ENCODE measurements at regions not wholly inside any gene's neighbourhood (a gene's known extent, or its start where the extent isn't known, plus 50 kb on each side); places are given as distances from the start of the nearest gene placed in this dataset.

GRCh38 chr5:10874541-10874940, 113.5 kb upstream of the DAP start (continued):
- TF ChIP-seq, protein P1, sequence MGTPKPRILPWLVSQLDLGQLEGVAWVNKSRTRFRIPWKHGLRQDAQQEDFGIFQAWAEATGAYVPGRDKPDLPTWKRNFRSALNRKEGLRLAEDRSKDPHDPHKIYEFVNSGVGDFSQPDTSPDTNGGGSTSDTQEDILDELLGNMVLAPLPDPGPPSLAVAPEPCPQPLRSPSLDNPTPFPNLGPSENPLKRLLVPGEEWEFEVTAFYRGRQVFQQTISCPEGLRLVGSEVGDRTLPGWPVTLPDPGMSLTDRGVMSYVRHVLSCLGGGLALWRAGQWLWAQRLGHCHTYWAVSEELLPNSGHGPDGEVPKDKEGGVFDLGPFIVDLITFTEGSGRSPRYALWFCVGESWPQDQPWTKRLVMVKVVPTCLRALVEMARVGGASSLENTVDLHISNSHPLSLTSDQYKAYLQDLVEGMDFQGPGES (IDR thresholded peaks at IDR 0.05; ENCODE audit: low read depth, low read length), result no peak
- no peak for TF ChIP-seq MEF2A (IDR thresholded peaks at IDR 0.05; ENCODE audit: borderline replicate concordance, low read depth)
- TF ChIP-seq EZH2phosphoT487 (IDR thresholded peaks at IDR 0.05; ENCODE audit: borderline replicate concordance, low read depth), result no peak
- TF ChIP-seq ELF1 (IDR thresholded peaks at IDR 0.05), result no peak
- no peak for TF ChIP-seq MXI1 (IDR thresholded peaks at IDR 0.05; ENCODE audit: low read depth, low read length)
- TF ChIP-seq RXRA (IDR thresholded peaks at IDR 0.05; ENCODE audit: borderline replicate concordance, low read depth), result no peak
- no peak for TF ChIP-seq USF2 (IDR thresholded peaks at IDR 0.05; ENCODE audit: borderline replicate concordance, low read depth, low read length)

GRCh38 chr5:10870791-10871190, 109.8 kb upstream of the DAP start:
- 63% methylated on average over 11 of the region's 11 CpGs for WGBS (ENCODE audit: low lambda C conversion rate)
- Histone ChIP-seq H4K20me1 (ENCODE audit: insufficient read depth) (no peaks in the 10 kb centered on the region), H3K79me2 (ENCODE audit: insufficient read depth) (no peaks in the 10 kb centered on the region), H3K4me3 (ENCODE audit: low read depth in 2 of 2, low read length in 1 of 2) (no peak overlapping the region), H3K9me2 (no peaks in the 10 kb centered on the region), H3K27me3 (ENCODE audit: insufficient read depth) (peaks cover 6% of the 10 kb centered on the region; the same call in 1 of the 2 replicates), H3K4me1 (ENCODE audit: control insufficient read depth in 1 of 2, insufficient read depth in 2 of 2, low read depth in 1 of 2, low read length in 1 of 2) (peaks cover 0 to 5% of the 10 kb centered on the region in 2 experiments; a peak in 2 of 4 replicates), H3K9me3 (no peaks in the 10 kb centered on the region), H3K4me2 (no peak overlapping the region), H3K27ac (ENCODE audit: low read depth in 2 of 2, low read length in 1 of 2) (no peak overlapping the region), H3K36me3 (replicated peaks in 1 of 2; ENCODE audit: control insufficient read depth in 1 of 2, insufficient read depth in 2 of 2, low read length in 1 of 2) (no peaks in the 10 kb centered on the region), H3F3A (replicated peaks; ENCODE audit: insufficient read depth) (no peaks in the 10 kb centered on the region), H3K9ac (no peak overlapping the region), H2AFZ (ENCODE audit: low read depth) (no peak overlapping the region)
- ChIA-PET POLR2A (no interaction called here), CTCF (interaction anchor here (1.5 kb wide), 1 partner anchor 14 kb away, joined by 5 read pairs; no protein-coding TSS in a partner anchor)
- TF ChIP-seq JUND (IDR thresholded peaks at IDR 0.05) (no peak), FOXJ3 (CRISPR knock-in tag; IDR thresholded peaks at IDR 0.05) (no peak), NFIC (IDR thresholded peaks at IDR 0.05; ENCODE audit: borderline replicate concordance) (no peak), MEF2A (IDR thresholded peaks at IDR 0.05; ENCODE audit: borderline replicate concordance, low read depth) (no peak), GATA2 (CRISPR knock-in tag; IDR thresholded peaks at IDR 0.05) (no peak), SMC3 (IDR thresholded peaks at IDR 0.05; ENCODE audit: low read depth, low read length) (no peak), SIN3A (IDR thresholded peaks at IDR 0.05; ENCODE audit: borderline replicate concordance, low read depth, low read length) (no peak), USF2 (IDR thresholded peaks at IDR 0.05; ENCODE audit: borderline replicate concordance, low read depth, low read length) (no peak), FOSL2 (IDR thresholded peaks at IDR 0.05; ENCODE audit: borderline replicate concordance, low read depth) (no peak), RCOR1 (IDR thresholded peaks at IDR 0.05; ENCODE audit: low read length) (no peak), RFX5 (IDR thresholded peaks at IDR 0.05; ENCODE audit: low read length) (no peak), TCF12 (IDR thresholded peaks at IDR 0.05) (no peak), NRF1 (IDR thresholded peaks at IDR 0.05; ENCODE audit: low read depth, low read length) (no peak), ELF1 (IDR thresholded peaks at IDR 0.05) (no peak), POLR2AphosphoS5 (IDR thresholded peaks at IDR 0.05; ENCODE audit: low read depth, low read length) (no peak), EP300 (IDR thresholded peaks at IDR 0.05; ENCODE audit: borderline replicate concordance in 1 of 2, low read depth in 1 of 2, low read length in 1 of 2) (no peak)
- TF ChIP-seq, protein P2, sequence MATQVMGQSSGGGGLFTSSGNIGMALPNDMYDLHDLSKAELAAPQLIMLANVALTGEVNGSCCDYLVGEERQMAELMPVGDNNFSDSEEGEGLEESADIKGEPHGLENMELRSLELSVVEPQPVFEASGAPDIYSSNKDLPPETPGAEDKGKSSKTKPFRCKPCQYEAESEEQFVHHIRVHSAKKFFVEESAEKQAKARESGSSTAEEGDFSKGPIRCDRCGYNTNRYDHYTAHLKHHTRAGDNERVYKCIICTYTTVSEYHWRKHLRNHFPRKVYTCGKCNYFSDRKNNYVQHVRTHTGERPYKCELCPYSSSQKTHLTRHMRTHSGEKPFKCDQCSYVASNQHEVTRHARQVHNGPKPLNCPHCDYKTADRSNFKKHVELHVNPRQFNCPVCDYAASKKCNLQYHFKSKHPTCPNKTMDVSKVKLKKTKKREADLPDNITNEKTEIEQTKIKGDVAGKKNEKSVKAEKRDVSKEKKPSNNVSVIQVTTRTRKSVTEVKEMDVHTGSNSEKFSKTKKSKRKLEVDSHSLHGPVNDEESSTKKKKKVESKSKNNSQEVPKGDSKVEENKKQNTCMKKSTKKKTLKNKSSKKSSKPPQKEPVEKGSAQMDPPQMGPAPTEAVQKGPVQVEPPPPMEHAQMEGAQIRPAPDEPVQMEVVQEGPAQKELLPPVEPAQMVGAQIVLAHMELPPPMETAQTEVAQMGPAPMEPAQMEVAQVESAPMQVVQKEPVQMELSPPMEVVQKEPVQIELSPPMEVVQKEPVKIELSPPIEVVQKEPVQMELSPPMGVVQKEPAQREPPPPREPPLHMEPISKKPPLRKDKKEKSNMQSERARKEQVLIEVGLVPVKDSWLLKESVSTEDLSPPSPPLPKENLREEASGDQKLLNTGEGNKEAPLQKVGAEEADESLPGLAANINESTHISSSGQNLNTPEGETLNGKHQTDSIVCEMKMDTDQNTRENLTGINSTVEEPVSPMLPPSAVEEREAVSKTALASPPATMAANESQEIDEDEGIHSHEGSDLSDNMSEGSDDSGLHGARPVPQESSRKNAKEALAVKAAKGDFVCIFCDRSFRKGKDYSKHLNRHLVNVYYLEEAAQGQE (IDR thresholded peaks at IDR 0.05; ENCODE audit: low read depth, low read length), result no peak
- DNase-seq, result no peak

All from SK-N-SH (cell line).